Right lobe of liver (tissue), 4 donors: ENCODE measurements at regions not wholly inside any gene's neighbourhood (a gene's known extent, or its start where the extent isn't known, plus 50 kb on each side); places are given as distances from the start of the nearest gene placed in this dataset.

Source experiments
- POLR2A ChIP-seq: fragments of 450-650 bp; IDR thresholded peaks from one replicate; pipeline ENCODE4 v1.6.1; 2017; ENCODE audit warnings: antibody characterized with exemption, mild to moderate bottlenecking
- TF ChIP-seq, protein P1 (sequence below), 4 donors: fragments of 200-600 bp in 3 of 4; fragments of 450-650 bp in 1 of 4; IDR thresholded peaks; one replicate each; pipeline versions ENCODE4 v1.5.1 to v1.8.0; 2016 to 2022; ENCODE audit warnings: antibody characterized with exemption in 4 of 4, mild to moderate bottlenecking in 2 of 4
- donor health status: DM: no; HTN: no; CAD: no.
- donor health status: DM: no; HTN: no; CAD: no.
- donor health status: DM: no; HTN: yes; CAD: no.

GRCh38 chr4:82043809-82044137, 330.0 kb downstream of the HNRNPD start:
- TF ChIP-seq, protein P1, sequence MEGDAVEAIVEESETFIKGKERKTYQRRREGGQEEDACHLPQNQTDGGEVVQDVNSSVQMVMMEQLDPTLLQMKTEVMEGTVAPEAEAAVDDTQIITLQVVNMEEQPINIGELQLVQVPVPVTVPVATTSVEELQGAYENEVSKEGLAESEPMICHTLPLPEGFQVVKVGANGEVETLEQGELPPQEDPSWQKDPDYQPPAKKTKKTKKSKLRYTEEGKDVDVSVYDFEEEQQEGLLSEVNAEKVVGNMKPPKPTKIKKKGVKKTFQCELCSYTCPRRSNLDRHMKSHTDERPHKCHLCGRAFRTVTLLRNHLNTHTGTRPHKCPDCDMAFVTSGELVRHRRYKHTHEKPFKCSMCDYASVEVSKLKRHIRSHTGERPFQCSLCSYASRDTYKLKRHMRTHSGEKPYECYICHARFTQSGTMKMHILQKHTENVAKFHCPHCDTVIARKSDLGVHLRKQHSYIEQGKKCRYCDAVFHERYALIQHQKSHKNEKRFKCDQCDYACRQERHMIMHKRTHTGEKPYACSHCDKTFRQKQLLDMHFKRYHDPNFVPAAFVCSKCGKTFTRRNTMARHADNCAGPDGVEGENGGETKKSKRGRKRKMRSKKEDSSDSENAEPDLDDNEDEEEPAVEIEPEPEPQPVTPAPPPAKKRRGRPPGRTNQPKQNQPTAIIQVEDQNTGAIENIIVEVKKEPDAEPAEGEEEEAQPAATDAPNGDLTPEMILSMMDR (IDR thresholded peaks at IDR 0.05), result no peak
- TF ChIP-seq POLR2A, result no peak
